ENCODE measurements at regions not wholly inside any gene's neighbourhood (a gene's known extent, or its start where the extent isn't known, plus 50 kb on each side); places are given as distances from the start of the nearest gene placed in this dataset.

DNA sequence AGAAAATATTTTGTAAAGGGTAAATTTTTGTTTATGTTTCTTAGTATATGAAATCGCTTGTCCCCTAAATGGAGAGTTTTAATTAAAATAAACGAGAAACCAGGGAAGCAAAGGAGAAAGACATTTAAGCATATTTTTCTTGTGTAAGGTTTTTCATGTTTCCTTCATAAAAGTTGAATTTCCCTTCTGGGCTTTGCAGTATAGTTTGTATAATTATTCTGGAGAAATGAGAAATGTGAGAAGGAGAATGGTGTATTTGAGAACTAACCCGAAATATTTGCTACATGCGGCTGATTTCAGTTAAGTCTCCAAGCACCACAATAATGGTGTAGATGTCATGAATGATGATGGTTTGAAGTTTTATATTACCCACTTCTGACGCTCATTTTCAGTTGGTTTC lies 307.7 kb upstream of the SEL1L start:
- in situ Hi-C loops (cut with MboI): no loop called here
- Histone ChIP-seq H4K20me1 (ENCODE audit: insufficient read depth) (no peaks in the 10 kb centered on the region), H3K9ac (no peak overlapping the region), H3K4me2 (ENCODE audit: unreplicated experiment) (no peak overlapping the region), H3K9me2 (ENCODE audit: insufficient read depth) (no peaks in the 10 kb centered on the region), H3K9me3 (ENCODE audit: low read depth) (no peaks in the 10 kb centered on the region), H3F3A (ENCODE audit: insufficient read depth) (no peaks in the 10 kb centered on the region), H3K36me3 (ENCODE audit: low read depth) (no peaks in the 10 kb centered on the region), H3K4me3 (no peak overlapping the region), H3K4me1 (ENCODE audit: insufficient read depth) (no peaks in the 10 kb centered on the region), H3K27me3 (replicated peaks; ENCODE audit: insufficient read depth) (no peaks in the 10 kb centered on the region), H2AFZ (no peak overlapping the region), H3K27ac (no peak overlapping the region), H3K79me2 (ENCODE audit: insufficient read depth) (no peaks in the 10 kb centered on the region)
- TF ChIP-seq EZH2 (IDR thresholded peaks at IDR 0.05; ENCODE audit: insufficient read depth, poor library complexity, severe bottlenecking) (no peak), EZH2phosphoT487 (IDR thresholded peaks at IDR 0.05; ENCODE audit: insufficient read depth, low read depth) (no peak)
- no peak for DNase-seq
- 41 to 43% methylated on average over 5 of the region's 5 CpGs for WGBS, 2 experiments (ENCODE audit: low coverage in 1 of 2, low lambda C conversion rate in 2 of 2, missing lambda C conversion rate in 2 of 2)

DNA sequence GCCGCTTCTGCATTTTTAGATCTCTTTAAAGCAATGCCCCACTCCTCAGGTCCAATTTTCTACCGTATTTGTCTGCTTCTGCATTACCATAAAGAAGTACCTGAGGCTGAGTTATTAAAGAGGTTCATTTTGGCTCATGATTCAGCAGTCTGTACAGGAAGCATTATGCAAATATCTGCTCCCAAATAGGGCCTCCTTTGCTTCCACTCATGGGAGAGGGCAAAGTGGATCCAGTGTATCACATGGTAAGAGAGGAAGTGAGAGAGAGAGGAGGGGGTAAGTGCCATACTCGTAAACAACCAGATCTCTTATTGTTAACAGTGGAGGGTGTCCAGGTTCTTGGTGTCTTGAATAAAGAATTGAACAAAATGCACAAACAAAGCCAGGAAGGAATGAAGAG lies 316.1 kb upstream of the SEL1L start:
- no peaks in the 10 kb centered on the region for H3K9me3 ChIP-seq (ENCODE audit: low read depth)
- no peak overlapping the region for H3K9ac ChIP-seq
- H4K20me1 ChIP-seq (ENCODE audit: insufficient read depth): no peaks in the 10 kb centered on the region
- H3K79me2 ChIP-seq (ENCODE audit: insufficient read depth): no peaks in the 10 kb centered on the region
- no peak overlapping the region for H3K4me3 ChIP-seq
- no peaks in the 10 kb centered on the region for H3K9me2 ChIP-seq (ENCODE audit: insufficient read depth)
- no peaks in the 10 kb centered on the region for H3K27me3 ChIP-seq (replicated peaks; ENCODE audit: insufficient read depth)
- no peaks in the 10 kb centered on the region for H3F3A ChIP-seq (ENCODE audit: insufficient read depth)
- no peak for DNase-seq
- H3K4me2 ChIP-seq (ENCODE audit: unreplicated experiment): no peak overlapping the region
- H3K27ac ChIP-seq: no peak overlapping the region
- no peak for TF ChIP-seq EZH2phosphoT487 (IDR thresholded peaks at IDR 0.05; ENCODE audit: insufficient read depth, low read depth)
- no peak for TF ChIP-seq EZH2 (IDR thresholded peaks at IDR 0.05; ENCODE audit: insufficient read depth, poor library complexity, severe bottlenecking)
- no peak overlapping the region for H2AFZ ChIP-seq
- no peaks in the 10 kb centered on the region for H3K4me1 ChIP-seq (ENCODE audit: insufficient read depth)
- H3K36me3 ChIP-seq (ENCODE audit: low read depth): no peaks in the 10 kb centered on the region
- in situ Hi-C loops (cut with MboI): no loop called here
- WGBS, 2 experiments (ENCODE audit: low coverage in 1 of 2, low lambda C conversion rate in 2 of 2, missing lambda C conversion rate in 2 of 2): 10 to 17% methylated on average over 3 of the region's 3 CpGs

DNA sequence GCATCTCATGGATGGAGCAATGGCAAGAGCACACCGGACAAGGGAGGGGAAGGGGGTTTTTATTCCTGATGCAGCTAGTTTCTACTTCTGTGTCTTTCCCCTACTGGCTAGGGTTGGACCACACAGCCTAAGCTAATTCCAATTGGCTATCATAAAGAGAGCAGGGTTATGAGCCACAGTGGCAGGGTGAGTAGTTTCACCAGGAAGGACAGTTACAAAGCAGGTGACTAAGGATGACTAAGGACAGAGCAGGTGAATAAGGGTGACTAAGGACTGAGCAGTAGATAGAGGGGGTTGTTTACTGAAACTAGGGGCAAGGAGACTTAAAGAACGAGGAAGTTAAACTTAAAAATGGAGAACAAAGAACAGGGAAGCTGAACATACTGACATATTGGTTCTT lies 321.4 kb upstream of the SEL1L start:
- Histone ChIP-seq H4K20me1 (ENCODE audit: insufficient read depth) (no peaks in the 10 kb centered on the region), H3K4me2 (ENCODE audit: unreplicated experiment) (no peak overlapping the region), H3K9me2 (ENCODE audit: insufficient read depth) (no peaks in the 10 kb centered on the region), H3K27ac (no peak overlapping the region), H3K27me3 (replicated peaks; ENCODE audit: insufficient read depth) (no peaks in the 10 kb centered on the region), H3K79me2 (ENCODE audit: insufficient read depth) (no peaks in the 10 kb centered on the region), H2AFZ (no peak overlapping the region), H3F3A (ENCODE audit: insufficient read depth) (no peaks in the 10 kb centered on the region), H3K4me1 (ENCODE audit: insufficient read depth) (no peaks in the 10 kb centered on the region), H3K36me3 (ENCODE audit: low read depth) (no peaks in the 10 kb centered on the region), H3K9ac (no peak overlapping the region), H3K4me3 (no peak overlapping the region), H3K9me3 (ENCODE audit: low read depth) (no peaks in the 10 kb centered on the region)
- no peak for DNase-seq
- in situ Hi-C loops (cut with MboI): no loop called here
- TF ChIP-seq EZH2 (IDR thresholded peaks at IDR 0.05; ENCODE audit: insufficient read depth, poor library complexity, severe bottlenecking) (no peak), EZH2phosphoT487 (IDR thresholded peaks at IDR 0.05; ENCODE audit: insufficient read depth, low read depth) (no peak)
- WGBS, 2 experiments (ENCODE audit: low coverage in 1 of 2, low lambda C conversion rate in 2 of 2, missing lambda C conversion rate in 2 of 2): 18 to 25% methylated on average over 2 of the region's 2 CpGs

DNA sequence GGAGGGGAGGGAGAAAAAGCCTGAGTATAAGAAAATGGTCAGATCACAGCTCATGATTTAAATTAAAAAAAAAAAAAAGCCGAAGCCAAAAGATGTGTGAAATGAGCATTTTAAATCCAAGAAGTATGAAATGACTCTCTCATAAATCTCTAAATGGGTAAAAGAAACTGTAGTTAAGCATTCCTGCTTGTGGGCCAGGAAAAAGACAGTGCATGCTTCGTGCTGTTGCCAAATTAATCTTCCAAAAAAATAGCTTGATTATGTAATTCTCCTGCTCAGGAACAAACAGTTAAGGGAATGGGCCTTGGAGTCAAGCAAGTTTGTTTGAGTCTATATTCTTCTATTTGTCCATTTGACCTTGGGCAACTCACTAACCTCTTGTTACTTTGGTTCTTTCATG lies 325.4 kb upstream of the SEL1L start:
- no peaks in the 10 kb centered on the region for H3K36me3 ChIP-seq (ENCODE audit: low read depth)
- H3K9ac ChIP-seq: no peak overlapping the region
- no peak overlapping the region for H2AFZ ChIP-seq
- H3K79me2 ChIP-seq (ENCODE audit: insufficient read depth): no peaks in the 10 kb centered on the region
- no peak overlapping the region for H3K4me3 ChIP-seq
- 8 to 10% methylated on average over 2 of the region's 2 CpGs for WGBS, 2 experiments (ENCODE audit: low coverage in 1 of 2, low lambda C conversion rate in 2 of 2, missing lambda C conversion rate in 2 of 2)
- no peaks in the 10 kb centered on the region for H3K9me2 ChIP-seq (ENCODE audit: insufficient read depth)
- H3F3A ChIP-seq (ENCODE audit: insufficient read depth): no peaks in the 10 kb centered on the region
- H3K27me3 ChIP-seq (replicated peaks; ENCODE audit: insufficient read depth): no peaks in the 10 kb centered on the region
- H3K9me3 ChIP-seq (ENCODE audit: low read depth): no peaks in the 10 kb centered on the region
- H3K4me2 ChIP-seq (ENCODE audit: unreplicated experiment): no peak overlapping the region
- in situ Hi-C loops (cut with MboI): no loop called here
- DNase-seq: no peak
- no peaks in the 10 kb centered on the region for H4K20me1 ChIP-seq (ENCODE audit: insufficient read depth)
- H3K27ac ChIP-seq: no peak overlapping the region
- TF ChIP-seq EZH2 (IDR thresholded peaks at IDR 0.05; ENCODE audit: insufficient read depth, poor library complexity, severe bottlenecking) (no peak), EZH2phosphoT487 (IDR thresholded peaks at IDR 0.05; ENCODE audit: insufficient read depth, low read depth) (no peak)
- H3K4me1 ChIP-seq (ENCODE audit: insufficient read depth): no peaks in the 10 kb centered on the region

DNA sequence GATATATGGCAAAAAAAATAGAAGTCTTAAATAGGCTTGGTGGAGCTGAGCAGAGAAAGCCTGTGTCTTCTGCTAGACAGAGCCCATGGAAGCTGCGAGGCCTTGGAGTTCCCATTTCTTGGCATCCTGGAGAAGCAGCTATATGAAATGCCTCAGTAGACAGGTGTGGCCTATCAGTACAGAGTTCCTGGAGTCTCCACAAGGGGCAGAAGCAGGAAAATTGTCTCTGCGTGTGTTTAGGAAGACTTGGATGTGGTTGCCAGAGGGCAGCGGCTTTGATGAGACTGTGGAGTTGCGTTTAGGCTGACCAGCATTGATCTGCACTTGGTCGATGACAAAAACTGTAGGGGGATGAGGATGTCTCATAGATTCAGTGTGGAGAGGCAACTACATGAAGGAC lies 334.5 kb upstream of the SEL1L start:
- H3K4me3 ChIP-seq: no peak overlapping the region
- TF ChIP-seq EZH2 (IDR thresholded peaks at IDR 0.05; ENCODE audit: insufficient read depth, poor library complexity, severe bottlenecking) (no peak), EZH2phosphoT487 (IDR thresholded peaks at IDR 0.05; ENCODE audit: insufficient read depth, low read depth) (no peak)
- H3K4me2 ChIP-seq (ENCODE audit: unreplicated experiment): no peak overlapping the region
- in situ Hi-C loops (cut with MboI): no loop called here
- peaks cover 2% of the 10 kb centered on the region for H3K9me3 ChIP-seq (ENCODE audit: low read depth)
- H3K9me2 ChIP-seq (ENCODE audit: insufficient read depth): no peaks in the 10 kb centered on the region
- WGBS, 2 experiments (ENCODE audit: low coverage in 1 of 2, low lambda C conversion rate in 2 of 2, missing lambda C conversion rate in 2 of 2): 38 to 40% methylated on average over 5 of the region's 5 CpGs
- H2AFZ ChIP-seq: no peak overlapping the region
- no peak for DNase-seq
- no peaks in the 10 kb centered on the region for H3K4me1 ChIP-seq (ENCODE audit: insufficient read depth)
- H4K20me1 ChIP-seq (ENCODE audit: insufficient read depth): no peaks in the 10 kb centered on the region
- H3F3A ChIP-seq (ENCODE audit: insufficient read depth): no peaks in the 10 kb centered on the region
- H3K79me2 ChIP-seq (ENCODE audit: insufficient read depth): no peaks in the 10 kb centered on the region
- no peak overlapping the region for H3K27ac ChIP-seq
- H3K9ac ChIP-seq: no peak overlapping the region
- no peaks in the 10 kb centered on the region for H3K27me3 ChIP-seq (replicated peaks; ENCODE audit: insufficient read depth)
- no peaks in the 10 kb centered on the region for H3K36me3 ChIP-seq (ENCODE audit: low read depth)
